ENCODE measurements at regions not wholly inside any gene's neighbourhood (a gene's known extent, or its start where the extent isn't known, plus 50 kb on each side); places are given as distances from the start of the nearest gene placed in this dataset.

GRCh38 chr3:38964646-38965045 is 87.1 kb downstream of the SCN11A start:
- Mint-ChIP-seq H3K9me3 (no peaks in the 10 kb centered on the region), H3K27me3 (ENCODE audit: low read depth in 3 of 3) (peaks cover 0 to 2% (median 1%) of the 10 kb centered on the region in 3 donors), H3K4me3 (no peak overlapping the region), H3K36me3 (no peaks in the 10 kb centered on the region), H3K27ac (no peak overlapping the region), H3K4me1 (peaks cover 6% of the 10 kb centered on the region)
- Histone ChIP-seq H3K79me2 (ENCODE audit: insufficient read depth, low read length) (no peaks in the 10 kb centered on the region), H4K20me1 (ENCODE audit: insufficient read depth, low read length) (no peaks in the 10 kb centered on the region), H3K4me2 (replicated peaks; ENCODE audit: extremely low read depth, low read length, poor library complexity, severe bottlenecking) (no peak overlapping the region), H3K4me1 (ENCODE audit: control insufficient read depth in 1 of 2, insufficient read depth in 2 of 2, low read length in 2 of 2) (no peaks in the 10 kb centered on the region), H3K9me3 (replicated peaks in 1 of 2; ENCODE audit: control insufficient read depth in 1 of 2, insufficient read depth in 1 of 2, low read length in 2 of 2) (no peaks in the 10 kb centered on the region), H3K4me3 (replicated peaks in 1 of 3; ENCODE audit: low read depth in 2 of 3, low read length in 3 of 3) (no peak overlapping the region), H3K27me3 (ENCODE audit: control insufficient read depth in 2 of 2, insufficient read depth in 2 of 2, low read length in 2 of 2) (no peaks in the 10 kb centered on the region), H3K36me3 (replicated peaks in 1 of 2; ENCODE audit: control insufficient read depth in 1 of 2, insufficient read depth in 2 of 2, low read length in 2 of 2) (no peaks in the 10 kb centered on the region), H3K9ac (ENCODE audit: insufficient read depth, low read length, poor library complexity, severe bottlenecking) (no peak overlapping the region), H2AFZ (ENCODE audit: insufficient read depth, low read depth, low read length, poor library complexity, severe bottlenecking) (no peak overlapping the region), H3K27ac (ENCODE audit: low read depth in 1 of 2, low read length in 2 of 2) (no peak overlapping the region)
- TF ChIP-seq CTCF (IDR thresholded peaks at IDR 0.05): no peak
- intact Hi-C loops (cut with micrococcal nuclease): no loop called here
- WGBS (ENCODE audit: insufficient coverage): 98% methylated on average over 4 of the region's 4 CpGs
- DNase-seq: no peak

- Mint-ChIP-seq H3K4me3 (no peak overlapping the region), H3K27ac (no peak overlapping the region), H3K4me1 (peaks cover 6% of the 10 kb centered on the region), H3K27me3 (ENCODE audit: low read depth in 3 of 3) (peaks cover 0 to 2% (median 1%) of the 10 kb centered on the region in 3 donors), H3K9me3 (no peaks in the 10 kb centered on the region), H3K36me3 (no peaks in the 10 kb centered on the region)
- Histone ChIP-seq H3K4me3 (replicated peaks in 1 of 3; ENCODE audit: low read depth in 2 of 3, low read length in 3 of 3) (no peak overlapping the region), H4K20me1 (ENCODE audit: insufficient read depth, low read length) (no peaks in the 10 kb centered on the region), H3K36me3 (replicated peaks in 1 of 2; ENCODE audit: control insufficient read depth in 1 of 2, insufficient read depth in 2 of 2, low read length in 2 of 2) (no peaks in the 10 kb centered on the region), H3K9ac (ENCODE audit: insufficient read depth, low read length, poor library complexity, severe bottlenecking) (no peak overlapping the region), H3K4me2 (replicated peaks; ENCODE audit: extremely low read depth, low read length, poor library complexity, severe bottlenecking) (no peak overlapping the region), H3K27me3 (ENCODE audit: control insufficient read depth in 2 of 2, insufficient read depth in 2 of 2, low read length in 2 of 2) (no peaks in the 10 kb centered on the region), H3K27ac (ENCODE audit: low read depth in 1 of 2, low read length in 2 of 2) (no peak overlapping the region), H3K9me3 (replicated peaks in 1 of 2; ENCODE audit: control insufficient read depth in 1 of 2, insufficient read depth in 1 of 2, low read length in 2 of 2) (no peaks in the 10 kb centered on the region), H3K4me1 (ENCODE audit: control insufficient read depth in 1 of 2, insufficient read depth in 2 of 2, low read length in 2 of 2) (no peaks in the 10 kb centered on the region), H2AFZ (ENCODE audit: insufficient read depth, low read depth, low read length, poor library complexity, severe bottlenecking) (no peak overlapping the region), H3K79me2 (ENCODE audit: insufficient read depth, low read length) (no peaks in the 10 kb centered on the region)
- no peak for TF ChIP-seq CTCF (IDR thresholded peaks at IDR 0.05)
- intact Hi-C loops (cut with micrococcal nuclease): no loop called here
- DNase-seq: no peak
- WGBS (ENCODE audit: insufficient coverage): 98% methylated on average over 4 of the region's 5 CpGs
These were observed 87.5 kb downstream of the SCN11A start for GRCh38 chr3:38964204-38964603.

All from CD14-positive monocyte (primary cell).